GM23338 (cell line): ENCODE measurements at regions not wholly inside any gene's neighbourhood (a gene's known extent, or its start where the extent isn't known, plus 50 kb on each side); places are given as distances from the start of the nearest gene placed in this dataset.

Experiments
- CTCF ChIP-seq, 2 experiments: fragments of 200-600 bp in 1 of 2; sonication (generic) in 1 of 2; conservative IDR thresholded peaks; 2 replicates each; pipeline versions ENCODE4 v1.5.1 to v1.6.1; 2016 to 2017; ENCODE audit warnings: antibody characterized with exemption in 2 of 2, low read depth in 2 of 2, mild to moderate bottlenecking in 2 of 2, moderate library complexity in 1 of 2
- EZH2phosphoT487 ChIP-seq: fragments of 200-600 bp; sonication (generic); IDR thresholded peaks from one replicate; pipeline ENCODE4 v1.8.1; 2018; ENCODE audit warnings: antibody characterized with exemption; ENCODE audit not compliant: unreplicated experiment
- JUNB ChIP-seq: IDR thresholded peaks from one replicate; pipeline ENCODE4 v1.6.1; 2016; ENCODE audit warnings: antibody characterized with exemption; ENCODE audit not compliant: unreplicated experiment
- NANOG ChIP-seq: IDR thresholded peaks from 2 replicates; pipeline ENCODE4 v1.6.1; 2016; ENCODE audit warnings: antibody characterized with exemption, borderline replicate concordance
- STAT1 ChIP-seq: IDR thresholded peaks from one replicate; pipeline ENCODE4 v1.6.1; 2016; ENCODE audit warnings: antibody characterized with exemption; ENCODE audit not compliant: unreplicated experiment
- ZNF331 ChIP-seq: fragments of 250-450 bp; sonication (Bioruptor Pico); IDR thresholded peaks from 2 replicates; pipeline ENCODE4 v1.5.0; 2020; ENCODE audit warnings: low read depth, mild to moderate bottlenecking, moderate library complexity
- TF ChIP-seq, protein P1 (sequence below): fragments of 250-450 bp; sonication (Bioruptor Pico); IDR thresholded peaks from 2 replicates; pipeline ENCODE4 v1.5.0; 2020; ENCODE audit warnings: mild to moderate bottlenecking, moderate library complexity
- TF ChIP-seq, protein P2 (sequence below): IDR thresholded peaks from 2 replicates; pipeline ENCODE4 v1.6.1; 2016; ENCODE audit warnings: antibody characterized with exemption

DNA sequence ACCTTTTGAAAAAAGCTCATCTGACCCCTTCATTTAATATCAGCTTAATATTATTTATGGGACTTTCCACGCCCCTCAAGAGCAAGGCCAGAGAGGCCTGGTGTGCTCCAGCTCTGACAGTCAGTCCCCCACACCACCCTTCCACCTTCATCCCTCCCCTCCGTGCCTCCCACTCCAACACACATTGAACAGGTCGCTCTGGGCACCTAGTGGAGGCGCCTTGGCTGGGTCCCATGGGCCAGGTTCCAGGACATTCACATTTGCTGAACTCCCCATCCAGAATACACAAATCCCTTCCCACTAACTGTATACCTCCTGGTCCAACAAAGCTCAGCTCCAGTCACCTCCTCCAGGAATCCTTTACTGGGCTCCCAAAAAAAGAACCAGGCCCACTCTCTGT lies 137.5 kb downstream of the BCOR start (continued):
- TF ChIP-seq, protein P1, sequence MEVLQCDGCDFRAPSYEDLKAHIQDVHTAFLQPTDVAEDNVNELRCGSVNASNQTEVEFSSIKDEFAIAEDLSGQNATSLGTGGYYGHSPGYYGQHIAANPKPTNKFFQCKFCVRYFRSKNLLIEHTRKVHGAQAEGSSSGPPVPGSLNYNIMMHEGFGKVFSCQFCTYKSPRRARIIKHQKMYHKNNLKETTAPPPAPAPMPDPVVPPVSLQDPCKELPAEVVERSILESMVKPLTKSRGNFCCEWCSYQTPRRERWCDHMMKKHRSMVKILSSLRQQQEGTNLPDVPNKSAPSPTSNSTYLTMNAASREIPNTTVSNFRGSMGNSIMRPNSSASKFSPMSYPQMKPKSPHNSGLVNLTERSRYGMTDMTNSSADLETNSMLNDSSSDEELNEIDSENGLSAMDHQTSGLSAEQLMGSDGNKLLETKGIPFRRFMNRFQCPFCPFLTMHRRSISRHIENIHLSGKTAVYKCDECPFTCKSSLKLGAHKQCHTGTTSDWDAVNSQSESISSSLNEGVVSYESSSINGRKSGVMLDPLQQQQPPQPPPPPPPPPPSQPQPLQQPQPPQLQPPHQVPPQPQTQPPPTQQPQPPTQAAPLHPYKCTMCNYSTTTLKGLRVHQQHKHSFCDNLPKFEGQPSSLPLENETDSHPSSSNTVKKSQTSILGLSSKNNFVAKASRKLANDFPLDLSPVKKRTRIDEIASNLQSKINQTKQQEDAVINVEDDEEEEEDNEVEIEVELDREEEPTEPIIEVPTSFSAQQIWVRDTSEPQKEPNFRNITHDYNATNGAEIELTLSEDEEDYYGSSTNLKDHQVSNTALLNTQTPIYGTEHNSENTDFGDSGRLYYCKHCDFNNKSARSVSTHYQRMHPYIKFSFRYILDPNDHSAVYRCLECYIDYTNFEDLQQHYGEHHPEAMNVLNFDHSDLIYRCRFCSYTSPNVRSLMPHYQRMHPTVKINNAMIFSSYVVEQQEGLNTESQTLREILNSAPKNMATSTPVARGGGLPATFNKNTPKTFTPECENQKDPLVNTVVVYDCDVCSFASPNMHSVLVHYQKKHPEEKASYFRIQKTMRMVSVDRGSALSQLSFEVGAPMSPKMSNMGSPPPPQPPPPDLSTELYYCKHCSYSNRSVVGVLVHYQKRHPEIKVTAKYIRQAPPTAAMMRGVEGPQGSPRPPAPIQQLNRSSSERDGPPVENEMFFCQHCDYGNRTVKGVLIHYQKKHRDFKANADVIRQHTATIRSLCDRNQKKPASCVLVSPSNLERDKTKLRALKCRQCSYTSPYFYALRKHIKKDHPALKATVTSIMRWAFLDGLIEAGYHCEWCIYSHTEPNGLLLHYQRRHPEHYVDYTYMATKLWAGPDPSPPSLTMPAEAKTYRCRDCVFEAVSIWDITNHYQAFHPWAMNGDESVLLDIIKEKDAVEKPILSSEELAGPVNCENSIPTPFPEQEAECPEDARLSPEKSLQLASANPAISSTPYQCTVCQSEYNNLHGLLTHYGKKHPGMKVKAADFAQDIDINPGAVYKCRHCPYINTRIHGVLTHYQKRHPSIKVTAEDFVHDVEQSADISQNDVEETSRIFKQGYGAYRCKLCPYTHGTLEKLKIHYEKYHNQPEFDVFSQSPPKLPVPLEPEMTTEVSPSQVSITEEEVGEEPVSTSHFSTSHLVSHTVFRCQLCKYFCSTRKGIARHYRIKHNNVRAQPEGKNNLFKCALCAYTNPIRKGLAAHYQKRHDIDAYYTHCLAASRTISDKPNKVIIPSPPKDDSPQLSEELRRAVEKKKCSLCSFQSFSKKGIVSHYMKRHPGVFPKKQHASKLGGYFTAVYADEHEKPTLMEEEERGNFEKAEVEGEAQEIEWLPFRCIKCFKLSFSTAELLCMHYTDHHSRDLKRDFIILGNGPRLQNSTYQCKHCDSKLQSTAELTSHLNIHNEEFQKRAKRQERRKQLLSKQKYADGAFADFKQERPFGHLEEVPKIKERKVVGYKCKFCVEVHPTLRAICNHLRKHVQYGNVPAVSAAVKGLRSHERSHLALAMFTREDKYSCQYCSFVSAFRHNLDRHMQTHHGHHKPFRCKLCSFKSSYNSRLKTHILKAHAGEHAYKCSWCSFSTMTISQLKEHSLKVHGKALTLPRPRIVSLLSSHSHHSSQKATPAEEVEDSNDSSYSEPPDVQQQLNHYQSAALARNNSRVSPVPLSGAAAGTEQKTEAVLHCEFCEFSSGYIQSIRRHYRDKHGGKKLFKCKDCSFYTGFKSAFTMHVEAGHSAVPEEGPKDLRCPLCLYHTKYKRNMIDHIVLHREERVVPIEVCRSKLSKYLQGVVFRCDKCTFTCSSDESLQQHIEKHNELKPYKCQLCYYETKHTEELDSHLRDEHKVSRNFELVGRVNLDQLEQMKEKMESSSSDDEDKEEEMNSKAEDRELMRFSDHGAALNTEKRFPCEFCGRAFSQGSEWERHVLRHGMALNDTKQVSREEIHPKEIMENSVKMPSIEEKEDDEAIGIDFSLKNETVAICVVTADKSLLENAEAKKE (CRISPR knock-in tag): no peak
- TF ChIP-seq EZH2phosphoT487 (no peak), NANOG (no peak), ZNF331 (CRISPR knock-in tag) (no peak), STAT1 (no peak), CTCF (conservative IDR thresholded peaks at IDR 0.05; ENCODE audit: low read depth in 2 of 2) (no peak), JUNB (no peak)
- TF ChIP-seq, protein P2, sequence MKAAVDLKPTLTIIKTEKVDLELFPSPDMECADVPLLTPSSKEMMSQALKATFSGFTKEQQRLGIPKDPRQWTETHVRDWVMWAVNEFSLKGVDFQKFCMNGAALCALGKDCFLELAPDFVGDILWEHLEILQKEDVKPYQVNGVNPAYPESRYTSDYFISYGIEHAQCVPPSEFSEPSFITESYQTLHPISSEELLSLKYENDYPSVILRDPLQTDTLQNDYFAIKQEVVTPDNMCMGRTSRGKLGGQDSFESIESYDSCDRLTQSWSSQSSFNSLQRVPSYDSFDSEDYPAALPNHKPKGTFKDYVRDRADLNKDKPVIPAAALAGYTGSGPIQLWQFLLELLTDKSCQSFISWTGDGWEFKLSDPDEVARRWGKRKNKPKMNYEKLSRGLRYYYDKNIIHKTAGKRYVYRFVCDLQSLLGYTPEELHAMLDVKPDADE: no peak
